Lower leg skin (tissue), 4 donors: ENCODE measurements at regions not wholly inside any gene's neighbourhood (a gene's known extent, or its start where the extent isn't known, plus 50 kb on each side); places are given as distances from the start of the nearest gene placed in this dataset.

Source experiments
- DNase-seq, 2 donors: peaks; one replicate each; pipeline ENCODE4 v3.0.0-alpha.2; 2019; ENCODE audit warnings: low spot score in 2 of 2
- H3K4me3 ChIP-seq: fragments of 200-600 bp; sonication (generic); 2 replicates; pipeline ENCODE4 v1.5.1; 2017; ENCODE audit warnings: mild to moderate bottlenecking, low read depth; ENCODE audit not compliant: poor library complexity, severe bottlenecking
- POLR2A ChIP-seq, 2 donors: fragments of 450-650 bp; IDR thresholded peaks; one replicate each; pipeline ENCODE4 v1.6.1; 2016 to 2017; ENCODE audit warnings: antibody characterized with exemption in 2 of 2, mild to moderate bottlenecking in 1 of 2, moderate library complexity in 1 of 2
- WGBS, 2 donors: methylation state at CpG; one replicate each; pipeline ENCODE4 v1.1.5; 2018; 5-methylcytosine and 5-hydroxymethylcytosine counted together
- intact Hi-C: fragments of 100-400 bp; cut with DNase I; formaldehyde crosslinking; loops from one replicate; pipeline ENCODE4 v1.15.0; 2023; ENCODE audit warnings: low total_unique reads
- TF ChIP-seq, protein P1 (sequence below), 3 donors: fragments of 450-650 bp; IDR thresholded peaks; one replicate each; pipeline ENCODE4 v1.5.1; 2016; ENCODE audit warnings: antibody characterized with exemption in 3 of 3, mild to moderate bottlenecking in 3 of 3, moderate library complexity in 2 of 3

DNA sequence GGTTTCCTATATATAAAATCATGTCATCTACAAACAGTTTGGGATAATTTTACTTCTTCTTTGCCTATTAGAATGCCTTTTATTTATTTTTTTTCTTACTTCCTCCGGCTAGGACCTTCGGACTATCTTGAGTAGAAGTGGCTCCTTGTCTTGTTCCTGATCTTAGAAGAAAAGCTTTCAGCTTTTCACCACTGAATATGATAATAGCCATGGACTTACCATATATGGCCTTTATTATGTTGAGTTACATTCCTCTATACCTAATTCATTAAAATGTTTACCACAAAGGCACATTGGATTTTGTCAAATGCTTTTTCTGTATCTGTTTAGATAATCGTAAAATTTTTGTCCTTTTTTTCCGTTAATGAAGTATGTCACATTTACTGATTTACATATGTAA, 395.7 kb downstream of the NXPH1 start:
- WGBS, 2 donors: 83 to 92% methylated on average over 4 of the region's 4 CpGs
- DNase-seq: no peak
- intact Hi-C loops: no loop called here
- no peak overlapping the region for H3K4me3 ChIP-seq
- TF ChIP-seq, protein P1, sequence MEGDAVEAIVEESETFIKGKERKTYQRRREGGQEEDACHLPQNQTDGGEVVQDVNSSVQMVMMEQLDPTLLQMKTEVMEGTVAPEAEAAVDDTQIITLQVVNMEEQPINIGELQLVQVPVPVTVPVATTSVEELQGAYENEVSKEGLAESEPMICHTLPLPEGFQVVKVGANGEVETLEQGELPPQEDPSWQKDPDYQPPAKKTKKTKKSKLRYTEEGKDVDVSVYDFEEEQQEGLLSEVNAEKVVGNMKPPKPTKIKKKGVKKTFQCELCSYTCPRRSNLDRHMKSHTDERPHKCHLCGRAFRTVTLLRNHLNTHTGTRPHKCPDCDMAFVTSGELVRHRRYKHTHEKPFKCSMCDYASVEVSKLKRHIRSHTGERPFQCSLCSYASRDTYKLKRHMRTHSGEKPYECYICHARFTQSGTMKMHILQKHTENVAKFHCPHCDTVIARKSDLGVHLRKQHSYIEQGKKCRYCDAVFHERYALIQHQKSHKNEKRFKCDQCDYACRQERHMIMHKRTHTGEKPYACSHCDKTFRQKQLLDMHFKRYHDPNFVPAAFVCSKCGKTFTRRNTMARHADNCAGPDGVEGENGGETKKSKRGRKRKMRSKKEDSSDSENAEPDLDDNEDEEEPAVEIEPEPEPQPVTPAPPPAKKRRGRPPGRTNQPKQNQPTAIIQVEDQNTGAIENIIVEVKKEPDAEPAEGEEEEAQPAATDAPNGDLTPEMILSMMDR (IDR thresholded peaks at IDR 0.05): no peak
- no peak for TF ChIP-seq POLR2A (IDR thresholded peaks at IDR 0.05)

DNA sequence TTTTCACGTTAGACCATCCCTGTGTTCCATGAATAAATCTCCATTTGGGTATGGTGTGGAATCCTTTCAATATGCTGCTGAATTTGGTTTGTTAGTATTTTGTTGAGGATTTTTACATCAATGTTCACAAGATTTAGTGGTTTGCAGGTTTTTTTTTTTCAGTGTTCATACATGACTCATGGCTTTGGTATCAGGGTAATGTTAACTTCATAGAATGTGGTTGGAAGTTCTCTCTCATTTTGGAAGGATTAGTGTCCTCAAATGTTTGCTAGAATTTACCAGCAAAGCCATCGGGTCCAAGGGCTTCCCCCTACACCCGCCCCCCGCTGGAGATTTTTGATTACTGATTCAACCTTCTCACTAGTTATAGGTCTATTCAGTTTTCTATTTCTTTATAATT, 398.0 kb downstream of the NXPH1 start:
- H3K4me3 ChIP-seq: no peak overlapping the region
- no peak for DNase-seq
- intact Hi-C loops: no loop called here
- no peak for TF ChIP-seq POLR2A (IDR thresholded peaks at IDR 0.05)
- TF ChIP-seq, protein P1 (IDR thresholded peaks at IDR 0.05): no peak
- WGBS, 2 donors: 71% methylated on average over 4 of the region's 4 CpGs

DNA sequence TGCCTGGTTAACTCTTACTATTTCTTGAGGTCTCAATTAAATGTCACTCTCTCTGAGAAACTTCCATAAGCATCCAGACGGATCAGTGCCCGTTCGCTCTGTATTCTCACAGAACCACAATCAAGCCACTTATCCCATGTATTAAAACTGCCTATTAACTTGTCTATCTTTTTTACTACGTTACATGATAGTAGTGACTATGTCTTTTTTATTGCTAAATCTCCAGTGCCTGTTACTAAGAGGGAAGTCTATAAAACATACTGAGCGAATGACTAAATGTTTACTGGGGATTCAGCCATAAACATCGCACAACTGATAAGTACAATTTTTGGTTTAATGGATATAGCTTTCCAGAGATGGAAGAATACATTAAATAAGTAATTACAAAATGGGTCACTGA, 399.9 kb downstream of the NXPH1 start:
- H3K4me3 ChIP-seq: no peak overlapping the region
- 73 to 82% methylated on average over 6 of the region's 6 CpGs for WGBS, 2 donors
- intact Hi-C loops: no loop called here
- TF ChIP-seq, protein P1 (IDR thresholded peaks at IDR 0.05): no peak
- TF ChIP-seq POLR2A (IDR thresholded peaks at IDR 0.05): no peak
- DNase-seq: no peak

DNA sequence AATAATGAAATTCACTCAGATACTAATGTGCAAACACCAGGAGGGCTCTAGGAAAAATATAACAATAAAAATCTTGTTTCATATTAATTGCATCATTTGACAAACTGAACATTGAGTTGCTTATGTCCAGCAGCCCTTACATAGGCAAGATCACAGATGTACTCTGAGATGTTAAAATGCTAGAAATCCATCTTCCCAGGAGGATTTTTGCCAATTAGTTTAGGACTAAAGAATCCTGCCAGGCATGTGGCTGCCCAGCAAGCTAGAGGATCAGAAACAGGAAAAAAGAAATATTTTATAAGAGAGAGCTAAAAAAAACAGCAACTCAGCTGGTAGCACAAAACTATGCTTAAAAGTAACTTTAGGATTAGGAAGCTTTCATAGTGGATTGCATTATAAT, 407.8 kb downstream of the NXPH1 start:
- TF ChIP-seq POLR2A (IDR thresholded peaks at IDR 0.05): no peak
- TF ChIP-seq, protein P1 (IDR thresholded peaks at IDR 0.05): no peak
- DNase-seq: no peak

DNA sequence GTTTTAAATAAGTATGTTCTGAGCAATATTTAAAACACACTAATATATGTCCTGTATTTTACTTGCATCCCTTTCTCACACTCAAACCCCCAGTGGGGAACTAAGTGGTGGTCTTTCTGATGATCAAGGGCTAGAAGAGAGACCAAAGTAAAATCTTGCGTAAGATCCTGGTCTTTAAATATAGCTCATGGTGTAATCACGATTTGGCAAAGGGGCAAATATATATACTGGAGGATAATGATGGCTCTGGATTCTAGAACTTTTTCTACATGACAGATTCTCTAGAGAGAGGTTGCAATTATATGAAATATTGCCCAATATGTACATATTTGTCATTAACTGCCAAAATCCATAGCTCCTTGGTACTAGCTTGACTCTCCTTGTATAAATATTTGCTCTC, 438.3 kb downstream of the NXPH1 start:
- WGBS, 2 donors: 87 to 89% methylated on average over 2 of the region's 2 CpGs
- no peak for DNase-seq
- intact Hi-C loops: no loop called here
- no peak overlapping the region for H3K4me3 ChIP-seq
- no peak for TF ChIP-seq POLR2A (IDR thresholded peaks at IDR 0.05)
- TF ChIP-seq, protein P1 (IDR thresholded peaks at IDR 0.05): no peak

More for the DNA sequence above, 407.8 kb downstream of the NXPH1 start:
- no peak overlapping the region for H3K4me3 ChIP-seq
- intact Hi-C loops: no loop called here

DNA sequence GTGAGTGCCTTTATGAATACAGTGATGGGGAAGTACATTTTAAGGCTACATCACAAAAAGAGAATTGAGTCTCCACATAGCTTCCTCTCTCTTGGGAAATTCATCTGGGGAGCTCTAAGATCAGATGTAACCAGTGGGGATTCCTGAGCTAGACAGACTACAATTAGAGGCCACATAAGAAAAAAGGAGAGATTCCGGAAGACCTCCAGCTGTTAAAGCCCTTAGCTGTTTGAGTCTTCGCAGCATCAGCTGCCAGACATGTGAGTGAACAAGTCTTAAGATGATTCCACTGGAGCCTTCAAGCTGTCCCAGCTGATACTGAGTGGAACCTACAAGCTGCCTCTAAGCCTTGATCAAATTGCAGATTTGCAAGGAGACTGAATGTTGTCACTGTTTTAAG, 448.5 kb downstream of the NXPH1 start:
- DNase-seq: no peak
- intact Hi-C loops: no loop called here
- TF ChIP-seq, protein P1 (IDR thresholded peaks at IDR 0.05): no peak
- TF ChIP-seq POLR2A (IDR thresholded peaks at IDR 0.05): no peak
- WGBS, 2 donors: 47 to 67% methylated on average over 2 of the region's 2 CpGs
- no peak overlapping the region for H3K4me3 ChIP-seq
